Lung (tissue), 11 donors: ENCODE measurements at regions not wholly inside any gene's neighbourhood (a gene's known extent, or its start where the extent isn't known, plus 50 kb on each side); places are given as distances from the start of the nearest gene placed in this dataset.

Source experiments
- ATAC-seq: fragments of 200-7000 bp; cut with Tn5 transposase; one replicate; pipeline ENCODE4 v1.9.1; 2020; ENCODE audit warnings: moderate number of reproducible peaks; ENCODE audit not compliant: insufficient read depth, low FRiP score
- DNase-seq, 3 donors: peaks; one replicate each; pipeline ENCODE4 v3.0.0-alpha.2; 2013 to 2017
- H3K27ac ChIP-seq, 2 donors: one replicate each; pipeline ENCODE4 v1.5.1; 2013; ENCODE audit warnings: mild to moderate bottlenecking in 2 of 2, moderate library complexity in 2 of 2, control low read depth in 1 of 2, inconsistent platforms in 1 of 2, low read depth in 1 of 2, low read length in 1 of 2
- H3K27me3 ChIP-seq, 3 donors: one replicate each; pipeline ENCODE4 v1.5.1; 2013; ENCODE audit warnings: low read length in 2 of 3; ENCODE audit not compliant: control insufficient read depth in 3 of 3, insufficient read depth in 3 of 3
- H3K36me3 ChIP-seq, 4 donors: one replicate each; pipeline ENCODE4 v1.5.1; 2013; ENCODE audit warnings: low read length in 4 of 4, mild to moderate bottlenecking in 1 of 4, moderate library complexity in 1 of 4; ENCODE audit not compliant: control insufficient read depth in 4 of 4, insufficient read depth in 4 of 4
- H3K4me1 ChIP-seq, 5 donors: one replicate each; pipeline ENCODE4 v1.5.1; 2013; ENCODE audit warnings: low read length in 5 of 5, mild to moderate bottlenecking in 2 of 5, moderate library complexity in 1 of 5; ENCODE audit not compliant: control insufficient read depth in 5 of 5, insufficient read depth in 5 of 5
- H3K4me3 ChIP-seq: one replicate; pipeline ENCODE4 v1.5.1; 2013; ENCODE audit warnings: mild to moderate bottlenecking, control low read depth, moderate library complexity
- H3K9ac ChIP-seq, 2 donors: one replicate each; pipeline ENCODE4 v1.5.1; 2013; ENCODE audit warnings: low read length in 2 of 2, control low read depth in 1 of 2; ENCODE audit not compliant: insufficient read depth in 1 of 2
- H3K9me3 ChIP-seq, 4 donors: one replicate each; pipeline ENCODE4 v1.5.1; 2013; ENCODE audit warnings: low read length in 3 of 4, mild to moderate bottlenecking in 1 of 4, moderate library complexity in 1 of 4; ENCODE audit not compliant: control insufficient read depth in 4 of 4, insufficient read depth in 3 of 4
- CTCF ChIP-seq: IDR thresholded peaks from 2 replicates; pipeline ENCODE4 v1.5.1; 2012; ENCODE audit warnings: mild to moderate bottlenecking; ENCODE audit errors: control extremely low read depth, extremely low read depth
- WGBS, 2 donors: extraction: QIAGEN DNeasy Blood & Tissue Kit; methylation state at CpG; one replicate each; pipeline ENCODE4 v1.1.7; 2013; 5-methylcytosine and 5-hydroxymethylcytosine counted together
- donor health status: control.
- donor health status: control.
- donor health status: Bipolar disorder and iron deficiency.
- donor health status: healthy.
- donor health status: DM: yes; HTN: yes; CAD: no.

- Histone ChIP-seq H3K4me3 (no peak overlapping the region), H3K36me3 (no peaks in the 10 kb centered on the region), H3K4me1 (peaks cover 0 to 11% (median 8%) of the 10 kb centered on the region in 5 donors), H3K27me3 (no peaks in the 10 kb centered on the region), H3K9ac (no peak overlapping the region), H3K27ac (no peak overlapping the region), H3K9me3 (no peaks in the 10 kb centered on the region)
- WGBS, 2 donors, result 75 to 76% methylated on average over 3 of the region's 3 CpGs
- no peak for ATAC-seq
- DNase-seq, result peak in 2 of 3 donors; percentile 10 to 12
- no peak for TF ChIP-seq CTCF
These were observed 187.5 kb upstream of the DTNA start for GRCh38 chr18:34522603-34523002.

DNA sequence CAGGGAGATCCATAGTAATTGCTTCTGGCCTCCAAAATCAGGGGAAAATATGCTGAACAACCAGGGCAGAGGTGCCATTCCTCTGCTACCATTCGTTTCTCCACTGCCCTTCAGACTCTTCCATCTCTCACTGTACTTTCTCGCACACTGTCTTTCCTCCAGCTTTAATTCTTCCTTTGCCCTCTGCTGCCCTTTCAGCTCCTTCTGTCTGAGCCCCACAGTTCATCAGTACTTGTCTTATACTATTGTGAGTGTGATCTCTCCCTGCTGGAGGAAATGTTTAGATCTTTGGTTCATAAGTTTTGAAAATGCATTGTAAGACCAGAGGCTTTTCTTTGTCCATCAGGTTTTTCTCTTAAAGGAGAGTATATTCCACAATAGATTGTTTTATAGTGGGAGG lies 184.9 kb upstream of the DTNA start:
- H3K9me3 ChIP-seq, result no peaks in the 10 kb centered on the region
- ATAC-seq (no peak), DNase-seq (peak in 2 of 3 donors; percentile 32 to 61)
- H3K27ac ChIP-seq, result no peak overlapping the region
- H3K9ac ChIP-seq, result no peak overlapping the region
- no peaks in the 10 kb centered on the region for H3K27me3 ChIP-seq
- no peaks in the 10 kb centered on the region for H3K36me3 ChIP-seq
- H3K4me1 ChIP-seq, result peaks cover 0 to 10% (median 5%) of the 10 kb centered on the region in 5 donors
- 56 to 65% methylated on average over 2 of the region's 2 CpGs for WGBS, 2 donors
- TF ChIP-seq CTCF, result no peak
- H3K4me3 ChIP-seq, result no peak overlapping the region

GRCh38 chr18:34528177-34528576 lies 181.9 kb upstream of the DTNA start:
- H3K9me3 ChIP-seq, result no peaks in the 10 kb centered on the region
- WGBS, 2 donors, result 95 to 96% methylated on average over 3 of the region's 3 CpGs
- no peak overlapping the region for H3K4me3 ChIP-seq
- TF ChIP-seq CTCF, result no peak
- no peak overlapping the region for H3K9ac ChIP-seq
- H3K36me3 ChIP-seq, result no peaks in the 10 kb centered on the region
- ATAC-seq, result no peak
- H3K4me1 ChIP-seq, result peaks cover 0 to 24% (median 4%) of the 10 kb centered on the region in 5 donors
- H3K27ac ChIP-seq, result no peak overlapping the region
- no peaks in the 10 kb centered on the region for H3K27me3 ChIP-seq
- DNase-seq, result no peak
